SK-N-SH treated with all-trans-retinoic acid at 6 μM for 48 hours (cell line): ENCODE measurements at regions not wholly inside any gene's neighbourhood (a gene's known extent, or its start where the extent isn't known, plus 50 kb on each side); places are given as distances from the start of the nearest gene placed in this dataset.

ENCODE experiments used
- ATAC-seq: fragments of 200-7000 bp; cut with Tn5 transposase; 3 replicates; pipeline ENCODE4 v1.9.1; 2020; ENCODE audit warnings: mild to moderate bottlenecking, moderate library complexity
- BACH2 ChIP-seq: fragments of 250-450 bp; sonication (Bioruptor Pico); IDR thresholded peaks from 2 replicates; pipeline ENCODE4 v1.9.0; 2021; ENCODE audit warnings: mild to moderate bottlenecking, borderline replicate concordance
- ESRRG ChIP-seq: fragments of 250-450 bp; sonication (Bioruptor Pico); IDR thresholded peaks from 2 replicates; pipeline ENCODE4 v1.6.1; 2021; ENCODE audit warnings: mild to moderate bottlenecking
- GLIS3 ChIP-seq: fragments of 250-450 bp; sonication (Bioruptor Pico); IDR thresholded peaks from 2 replicates; pipeline ENCODE4 v1.5.0; 2020; ENCODE audit warnings: mild to moderate bottlenecking, moderate library complexity
- ISL1 ChIP-seq: fragments of 250-450 bp; sonication (Bioruptor Pico); IDR thresholded peaks from 2 replicates; pipeline ENCODE4 v2.1.2; 2022; ENCODE audit warnings: mild to moderate bottlenecking, moderate library complexity
- OSR1 ChIP-seq: fragments of 250-450 bp; sonication (Bioruptor Pico); IDR thresholded peaks from 2 replicates; pipeline ENCODE4 v1.8.0; 2022; ENCODE audit warnings: moderate library complexity, mild to moderate bottlenecking, inconsistent platforms
- RARB ChIP-seq: fragments of 250-450 bp; sonication (Bioruptor Pico); IDR thresholded peaks from 2 replicates; pipeline ENCODE4 v1.8.0; 2021; ENCODE audit warnings: mild to moderate bottlenecking, moderate library complexity
- SNAI2 ChIP-seq: fragments of 250-450 bp; sonication (Bioruptor Pico); IDR thresholded peaks from 2 replicates; pipeline ENCODE4 v1.5.0; 2020; ENCODE audit warnings: mild to moderate bottlenecking, moderate library complexity
- TCF4 ChIP-seq: fragments of 250-450 bp; sonication (Bioruptor Pico); IDR thresholded peaks from 2 replicates; pipeline ENCODE4 v1.8.0; 2021; ENCODE audit warnings: mild to moderate bottlenecking, moderate library complexity, borderline replicate concordance
- TOX ChIP-seq: fragments of 250-450 bp; sonication (Bioruptor Pico); IDR thresholded peaks from 2 replicates; pipeline ENCODE4 v1.8.0; 2021; ENCODE audit warnings: mild to moderate bottlenecking, moderate library complexity, borderline replicate concordance
- ZFP3 ChIP-seq: fragments of 250-450 bp; sonication (Bioruptor Pico); IDR thresholded peaks from 2 replicates; pipeline ENCODE4 v1.5.0; 2020; ENCODE audit warnings: mild to moderate bottlenecking, moderate library complexity
- ZFP30 ChIP-seq: fragments of 450-650 bp; formaldehyde crosslinking; IDR thresholded peaks from 2 replicates; pipeline ENCODE4 v1.5.0; 2022; ENCODE audit warnings: mild to moderate bottlenecking, moderate library complexity
- ZNF70 ChIP-seq: fragments of 450-650 bp; formaldehyde crosslinking; IDR thresholded peaks from 2 replicates; pipeline ENCODE4 v1.5.0; 2020; ENCODE audit warnings: mild to moderate bottlenecking, moderate library complexity
- ZNF8 ChIP-seq: fragments of 450-650 bp; formaldehyde crosslinking; IDR thresholded peaks from 2 replicates; pipeline ENCODE4 v1.5.0; 2020; ENCODE audit warnings: mild to moderate bottlenecking, moderate library complexity
- TF ChIP-seq, protein P1 (sequence below): fragments of 250-450 bp; sonication (Bioruptor Pico); IDR thresholded peaks from 2 replicates; pipeline ENCODE4 v1.5.1; 2020; ENCODE audit warnings: low read depth, mild to moderate bottlenecking, moderate library complexity
- TF ChIP-seq, protein P2 (sequence below): fragments of 250-450 bp; sonication (Bioruptor Pico); IDR thresholded peaks from 2 replicates; pipeline ENCODE4 v1.5.0; 2020; ENCODE audit warnings: mild to moderate bottlenecking, moderate library complexity
- TF ChIP-seq, protein P3 (sequence below): fragments of 250-450 bp; sonication (Bioruptor Pico); IDR thresholded peaks from 2 replicates; pipeline ENCODE4 v1.5.1; 2021; ENCODE audit warnings: mild to moderate bottlenecking, moderate library complexity
- TF ChIP-seq, protein P4 (sequence below): fragments of 250-450 bp; sonication (Bioruptor Pico); IDR thresholded peaks from 2 replicates; pipeline ENCODE4 v1.8.0; 2021; ENCODE audit warnings: low read depth, mild to moderate bottlenecking, moderate library complexity, borderline replicate concordance

DNA sequence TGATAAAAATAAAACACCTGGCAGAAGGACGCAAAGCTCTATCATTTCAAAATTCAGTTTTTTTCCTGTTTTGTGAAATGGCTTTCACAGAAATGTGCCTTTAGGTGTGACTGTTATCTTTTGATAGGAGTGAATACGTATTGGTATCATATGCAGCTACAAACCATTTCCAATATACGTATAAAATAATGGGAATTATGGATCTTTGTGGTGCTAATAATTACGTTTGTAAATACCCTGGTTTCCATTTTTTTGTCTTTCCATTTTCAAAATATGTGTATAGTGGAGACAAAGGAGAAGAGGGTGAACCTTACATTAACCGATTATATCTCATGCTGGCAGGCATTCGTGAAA, 108.7 kb upstream of the GMDS start:
- no peak for ATAC-seq
- no peak for TF ChIP-seq TOX (CRISPR knock-in tag)
- TF ChIP-seq, protein P1, sequence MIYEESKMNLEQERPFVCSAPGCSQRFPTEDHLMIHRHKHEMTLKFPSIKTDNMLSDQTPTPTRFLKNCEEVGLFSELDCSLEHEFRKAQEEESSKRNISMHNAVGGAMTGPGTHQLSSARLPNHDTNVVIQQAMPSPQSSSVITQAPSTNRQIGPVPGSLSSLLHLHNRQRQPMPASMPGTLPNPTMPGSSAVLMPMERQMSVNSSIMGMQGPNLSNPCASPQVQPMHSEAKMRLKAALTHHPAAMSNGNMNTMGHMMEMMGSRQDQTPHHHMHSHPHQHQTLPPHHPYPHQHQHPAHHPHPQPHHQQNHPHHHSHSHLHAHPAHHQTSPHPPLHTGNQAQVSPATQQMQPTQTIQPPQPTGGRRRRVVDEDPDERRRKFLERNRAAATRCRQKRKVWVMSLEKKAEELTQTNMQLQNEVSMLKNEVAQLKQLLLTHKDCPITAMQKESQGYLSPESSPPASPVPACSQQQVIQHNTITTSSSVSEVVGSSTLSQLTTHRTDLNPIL, result no peak

DNA sequence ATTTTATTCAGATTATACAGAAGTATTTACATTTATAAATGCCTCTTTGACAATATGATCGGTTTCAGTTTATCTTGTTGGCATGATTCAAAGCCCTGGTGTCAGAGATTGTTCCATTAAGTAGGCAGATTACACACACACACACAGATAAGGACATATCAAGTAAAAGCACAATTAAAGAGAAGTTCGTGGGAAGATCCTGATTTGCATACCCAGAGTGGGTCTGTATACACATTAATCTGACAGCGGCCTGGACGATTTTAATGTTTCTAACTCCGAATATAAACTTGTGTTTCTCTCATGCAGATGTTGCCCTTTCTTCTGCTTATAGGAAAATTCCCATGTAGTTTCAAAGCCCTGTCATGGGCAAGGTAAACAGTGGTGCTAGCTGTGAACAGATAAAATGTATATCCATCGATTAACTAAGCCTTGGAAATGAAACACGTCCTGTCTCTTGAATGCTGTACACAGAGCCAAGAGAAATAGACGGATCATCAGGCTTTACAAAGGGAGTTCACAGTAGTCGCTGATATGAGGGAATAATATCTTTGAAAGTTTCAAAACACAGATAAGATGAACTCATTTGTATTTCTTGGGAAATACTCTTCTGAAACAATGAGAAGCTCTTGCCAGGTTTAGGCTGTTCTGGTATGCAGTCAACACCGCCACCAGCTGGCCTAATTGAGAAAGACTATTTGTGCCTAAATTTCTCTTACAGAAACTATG, 108.2 kb upstream of the GMDS start:
- TF ChIP-seq RARB (CRISPR knock-in tag), result no peak
- TF ChIP-seq ZNF70, result no peak
- TF ChIP-seq GLIS3 (CRISPR knock-in tag), result no peak
- TF ChIP-seq, all 23 proteins: peak for 0
- peak; percentile 92 for ATAC-seq

DNA sequence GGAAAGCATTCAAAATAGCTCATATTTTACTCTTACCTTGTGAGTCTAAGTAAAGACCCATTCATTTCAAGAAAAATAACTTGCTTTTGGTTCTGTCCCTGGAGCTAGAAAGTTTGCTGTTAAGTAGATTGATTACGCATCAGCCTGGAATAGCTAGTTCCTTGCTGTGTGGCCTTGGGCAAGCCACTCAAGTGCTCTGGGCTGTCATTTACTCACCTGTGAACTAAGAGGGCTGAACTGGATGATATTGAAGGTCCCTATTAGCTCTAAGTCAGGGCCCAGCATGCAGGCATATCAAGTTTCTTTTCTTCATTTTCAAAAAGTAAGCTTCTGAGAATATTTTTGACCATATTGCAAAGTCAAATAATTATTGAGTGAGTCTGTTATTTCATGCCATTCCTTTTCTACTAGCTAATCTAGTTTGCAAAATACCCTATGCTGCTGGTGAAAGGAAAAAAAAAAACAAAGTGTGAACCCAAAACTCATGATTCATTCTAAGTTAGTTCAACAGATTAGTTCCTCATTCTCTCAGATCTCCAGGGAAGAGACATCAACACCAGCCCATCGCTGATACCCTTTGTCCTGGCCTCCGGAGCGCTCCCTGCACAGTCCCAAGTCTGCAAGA, 106.5 kb upstream of the GMDS start:
- ATAC-seq, result no peak
- TF ChIP-seq, protein P2, sequence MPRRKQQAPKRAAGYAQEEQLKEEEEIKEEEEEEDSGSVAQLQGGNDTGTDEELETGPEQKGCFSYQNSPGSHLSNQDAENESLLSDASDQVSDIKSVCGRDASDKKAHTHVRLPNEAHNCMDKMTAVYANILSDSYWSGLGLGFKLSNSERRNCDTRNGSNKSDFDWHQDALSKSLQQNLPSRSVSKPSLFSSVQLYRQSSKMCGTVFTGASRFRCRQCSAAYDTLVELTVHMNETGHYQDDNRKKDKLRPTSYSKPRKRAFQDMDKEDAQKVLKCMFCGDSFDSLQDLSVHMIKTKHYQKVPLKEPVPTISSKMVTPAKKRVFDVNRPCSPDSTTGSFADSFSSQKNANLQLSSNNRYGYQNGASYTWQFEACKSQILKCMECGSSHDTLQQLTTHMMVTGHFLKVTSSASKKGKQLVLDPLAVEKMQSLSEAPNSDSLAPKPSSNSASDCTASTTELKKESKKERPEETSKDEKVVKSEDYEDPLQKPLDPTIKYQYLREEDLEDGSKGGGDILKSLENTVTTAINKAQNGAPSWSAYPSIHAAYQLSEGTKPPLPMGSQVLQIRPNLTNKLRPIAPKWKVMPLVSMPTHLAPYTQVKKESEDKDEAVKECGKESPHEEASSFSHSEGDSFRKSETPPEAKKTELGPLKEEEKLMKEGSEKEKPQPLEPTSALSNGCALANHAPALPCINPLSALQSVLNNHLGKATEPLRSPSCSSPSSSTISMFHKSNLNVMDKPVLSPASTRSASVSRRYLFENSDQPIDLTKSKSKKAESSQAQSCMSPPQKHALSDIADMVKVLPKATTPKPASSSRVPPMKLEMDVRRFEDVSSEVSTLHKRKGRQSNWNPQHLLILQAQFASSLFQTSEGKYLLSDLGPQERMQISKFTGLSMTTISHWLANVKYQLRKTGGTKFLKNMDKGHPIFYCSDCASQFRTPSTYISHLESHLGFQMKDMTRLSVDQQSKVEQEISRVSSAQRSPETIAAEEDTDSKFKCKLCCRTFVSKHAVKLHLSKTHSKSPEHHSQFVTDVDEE, result no peak
- TF ChIP-seq TCF4 (no peak), OSR1 (CRISPR knock-in tag) (no peak), BACH2 (CRISPR knock-in tag) (no peak), ESRRG (no peak), ZFP3 (no peak), ZNF8 (CRISPR knock-in tag) (no peak), ZNF70 (no peak), GLIS3 (CRISPR knock-in tag) (no peak), ISL1 (CRISPR knock-in tag) (no peak)
- TF ChIP-seq, protein P3, sequence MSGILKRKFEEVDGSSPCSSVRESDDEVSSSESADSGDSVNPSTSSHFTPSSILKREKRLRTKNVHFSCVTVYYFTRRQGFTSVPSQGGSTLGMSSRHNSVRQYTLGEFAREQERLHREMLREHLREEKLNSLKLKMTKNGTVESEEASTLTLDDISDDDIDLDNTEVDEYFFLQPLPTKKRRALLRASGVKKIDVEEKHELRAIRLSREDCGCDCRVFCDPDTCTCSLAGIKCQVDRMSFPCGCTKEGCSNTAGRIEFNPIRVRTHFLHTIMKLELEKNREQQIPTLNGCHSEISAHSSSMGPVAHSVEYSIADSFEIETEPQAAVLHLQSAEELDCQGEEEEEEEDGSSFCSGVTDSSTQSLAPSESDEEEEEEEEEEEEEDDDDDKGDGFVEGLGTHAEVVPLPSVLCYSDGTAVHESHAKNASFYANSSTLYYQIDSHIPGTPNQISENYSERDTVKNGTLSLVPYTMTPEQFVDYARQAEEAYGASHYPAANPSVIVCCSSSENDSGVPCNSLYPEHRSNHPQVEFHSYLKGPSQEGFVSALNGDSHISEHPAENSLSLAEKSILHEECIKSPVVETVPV, result no peak
- TF ChIP-seq, protein P4, sequence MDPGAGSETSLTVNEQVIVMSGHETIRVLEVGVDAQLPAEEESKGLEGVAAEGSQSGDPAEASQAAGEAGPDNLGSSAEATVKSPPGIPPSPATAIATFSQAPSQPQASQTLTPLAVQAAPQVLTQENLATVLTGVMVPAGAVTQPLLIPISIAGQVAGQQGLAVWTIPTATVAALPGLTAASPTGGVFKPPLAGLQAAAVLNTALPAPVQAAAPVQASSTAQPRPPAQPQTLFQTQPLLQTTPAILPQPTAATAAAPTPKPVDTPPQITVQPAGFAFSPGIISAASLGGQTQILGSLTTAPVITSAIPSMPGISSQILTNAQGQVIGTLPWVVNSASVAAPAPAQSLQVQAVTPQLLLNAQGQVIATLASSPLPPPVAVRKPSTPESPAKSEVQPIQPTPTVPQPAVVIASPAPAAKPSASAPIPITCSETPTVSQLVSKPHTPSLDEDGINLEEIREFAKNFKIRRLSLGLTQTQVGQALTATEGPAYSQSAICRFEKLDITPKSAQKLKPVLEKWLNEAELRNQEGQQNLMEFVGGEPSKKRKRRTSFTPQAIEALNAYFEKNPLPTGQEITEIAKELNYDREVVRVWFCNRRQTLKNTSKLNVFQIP (CRISPR knock-in tag), result no peak

DNA sequence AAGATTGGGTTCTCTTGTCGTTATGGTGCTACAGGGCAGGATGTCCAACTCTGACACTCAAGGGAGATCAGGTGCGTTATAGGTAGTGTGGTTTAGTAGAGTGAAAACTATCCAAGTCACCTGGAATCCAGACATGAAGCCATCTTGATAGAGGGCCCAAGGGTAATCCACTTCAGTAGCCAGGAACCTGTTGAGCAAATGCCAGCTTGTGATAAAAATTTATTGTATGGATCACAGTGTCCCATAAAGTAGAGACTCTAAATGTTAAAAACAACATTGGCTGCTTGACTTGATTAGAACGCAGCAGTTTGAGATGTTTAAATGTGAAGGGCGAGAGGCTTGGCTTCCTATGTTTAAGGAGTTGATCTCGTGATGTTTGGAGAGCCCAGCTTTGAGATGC, 105.7 kb upstream of the GMDS start:
- TF ChIP-seq SNAI2 (CRISPR knock-in tag) (no peak), TOX (CRISPR knock-in tag) (no peak), ZFP30 (CRISPR knock-in tag) (no peak)
- TF ChIP-seq, protein P2, result no peak
- ATAC-seq, result no peak
